ENCODE measurements at regions not wholly inside any gene's neighbourhood (a gene's known extent, or its start where the extent isn't known, plus 50 kb on each side); places are given as distances from the start of the nearest gene placed in this dataset.

GRCh38 chr22:26952451-26953011, 295.1 kb downstream of the MIAT start:
- Histone ChIP-seq H3K36me3 (replicated peaks; ENCODE audit: low read depth, low read length) (no peaks in the 10 kb centered on the region), H3K4me1 (ENCODE audit: low read length) (no peaks in the 10 kb centered on the region), H3K4me2 (ENCODE audit: low read length) (no peak overlapping the region), H3K27me3 (ENCODE audit: low read depth, low read length) (peaks cover 41% of the 10 kb centered on the region), H4K20me1 (ENCODE audit: insufficient read depth, low read length) (peaks cover 8% of the 10 kb centered on the region; the same call in 1 of the 2 replicates), H3K9ac (ENCODE audit: low read length) (no peak overlapping the region), H3K27ac (ENCODE audit: low read length) (no peak overlapping the region), H3K79me2 (ENCODE audit: low read length) (no peaks in the 10 kb centered on the region), H3K4me3 (ENCODE audit: low read length) (no peak overlapping the region), H3K9me3 (ENCODE audit: insufficient read depth, low read length) (no peaks in the 10 kb centered on the region), H2AFZ (ENCODE audit: low read depth, low read length) (no peak overlapping the region)
- TF ChIP-seq, protein P1, sequence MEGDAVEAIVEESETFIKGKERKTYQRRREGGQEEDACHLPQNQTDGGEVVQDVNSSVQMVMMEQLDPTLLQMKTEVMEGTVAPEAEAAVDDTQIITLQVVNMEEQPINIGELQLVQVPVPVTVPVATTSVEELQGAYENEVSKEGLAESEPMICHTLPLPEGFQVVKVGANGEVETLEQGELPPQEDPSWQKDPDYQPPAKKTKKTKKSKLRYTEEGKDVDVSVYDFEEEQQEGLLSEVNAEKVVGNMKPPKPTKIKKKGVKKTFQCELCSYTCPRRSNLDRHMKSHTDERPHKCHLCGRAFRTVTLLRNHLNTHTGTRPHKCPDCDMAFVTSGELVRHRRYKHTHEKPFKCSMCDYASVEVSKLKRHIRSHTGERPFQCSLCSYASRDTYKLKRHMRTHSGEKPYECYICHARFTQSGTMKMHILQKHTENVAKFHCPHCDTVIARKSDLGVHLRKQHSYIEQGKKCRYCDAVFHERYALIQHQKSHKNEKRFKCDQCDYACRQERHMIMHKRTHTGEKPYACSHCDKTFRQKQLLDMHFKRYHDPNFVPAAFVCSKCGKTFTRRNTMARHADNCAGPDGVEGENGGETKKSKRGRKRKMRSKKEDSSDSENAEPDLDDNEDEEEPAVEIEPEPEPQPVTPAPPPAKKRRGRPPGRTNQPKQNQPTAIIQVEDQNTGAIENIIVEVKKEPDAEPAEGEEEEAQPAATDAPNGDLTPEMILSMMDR (IDR thresholded peaks at IDR 0.05; ENCODE audit: low read depth, low read length): no peak
- no peak for TF ChIP-seq EZH2phosphoT487 (IDR thresholded peaks at IDR 0.05; ENCODE audit: low read depth)

- Histone ChIP-seq H3K27ac (ENCODE audit: low read length) (no peak overlapping the region), H3K9ac (ENCODE audit: low read length) (no peak overlapping the region), H3K27me3 (ENCODE audit: low read depth, low read length) (peaks cover 47% of the 10 kb centered on the region)
Observed at GRCh38 chr22:26953012-26953883, 295.9 kb downstream of the MIAT start.

DNA sequence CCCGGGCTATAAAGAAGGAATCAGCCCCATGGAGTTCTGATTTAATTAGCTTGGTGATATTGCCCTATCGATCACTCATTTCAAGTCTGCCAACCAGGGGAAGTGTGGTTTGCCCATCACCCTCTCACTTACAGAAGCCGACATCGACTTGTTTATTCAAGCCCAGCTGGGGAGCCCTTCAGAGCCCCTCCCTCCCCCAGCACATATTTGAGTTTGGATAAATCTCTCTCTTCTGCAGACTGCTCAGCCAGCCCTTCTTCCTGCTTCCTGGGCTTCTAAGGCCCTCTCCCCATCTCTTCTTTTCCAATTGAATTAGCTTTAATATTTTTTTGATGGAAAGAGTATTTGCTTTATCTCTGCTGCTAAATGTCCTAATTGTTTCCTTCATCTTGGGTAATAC, 299.0 kb downstream of the MIAT start:
- no peaks in the 10 kb centered on the region for H3K9me3 ChIP-seq (ENCODE audit: insufficient read depth, low read length)
- no peaks in the 10 kb centered on the region for H3K79me2 ChIP-seq (ENCODE audit: low read length)
- no peak overlapping the region for H3K4me2 ChIP-seq (ENCODE audit: low read length)
- H3K9ac ChIP-seq (ENCODE audit: low read length): no peak overlapping the region
- H3K36me3 ChIP-seq (replicated peaks; ENCODE audit: low read depth, low read length): no peaks in the 10 kb centered on the region
- H3K27me3 ChIP-seq (ENCODE audit: low read depth, low read length): peaks cover 64% of the 10 kb centered on the region
- no peak overlapping the region for H3K4me3 ChIP-seq (ENCODE audit: low read length)
- H3K4me1 ChIP-seq (ENCODE audit: low read length): no peaks in the 10 kb centered on the region
- no peak overlapping the region for H2AFZ ChIP-seq (ENCODE audit: low read depth, low read length)
- no peak for TF ChIP-seq EZH2phosphoT487 (IDR thresholded peaks at IDR 0.05; ENCODE audit: low read depth)
- TF ChIP-seq, protein P1 (IDR thresholded peaks at IDR 0.05; ENCODE audit: low read depth, low read length): no peak
- 0 out of 2 replicates have a peak, but pooled peaks cover 7% of the 10 kb centered on the region for H4K20me1 ChIP-seq (ENCODE audit: insufficient read depth, low read length)
- no peak overlapping the region for H3K27ac ChIP-seq (ENCODE audit: low read length)

More at GRCh38 chr22:26953012-26953883, 295.9 kb downstream of the MIAT start:
- Histone ChIP-seq H3K36me3 (replicated peaks; ENCODE audit: low read depth, low read length) (no peaks in the 10 kb centered on the region), H3K4me1 (ENCODE audit: low read length) (no peaks in the 10 kb centered on the region), H3K9me3 (ENCODE audit: insufficient read depth, low read length) (no peaks in the 10 kb centered on the region), H4K20me1 (ENCODE audit: insufficient read depth, low read length) (peaks cover 8% of the 10 kb centered on the region; the same call in 1 of the 2 replicates), H3K4me3 (ENCODE audit: low read length) (no peak overlapping the region), H3K4me2 (ENCODE audit: low read length) (no peak overlapping the region), H2AFZ (ENCODE audit: low read depth, low read length) (no peak overlapping the region), H3K79me2 (ENCODE audit: low read length) (no peaks in the 10 kb centered on the region)
- no peak for TF ChIP-seq EZH2phosphoT487 (IDR thresholded peaks at IDR 0.05; ENCODE audit: low read depth)
- TF ChIP-seq, protein P1 (IDR thresholded peaks at IDR 0.05; ENCODE audit: low read depth, low read length): no peak

- Histone ChIP-seq H3K79me2 (ENCODE audit: low read length) (no peaks in the 10 kb centered on the region), H3K4me3 (ENCODE audit: low read length) (no peak overlapping the region), H3K9ac (ENCODE audit: low read length) (no peak overlapping the region), H3K4me2 (ENCODE audit: low read length) (no peak overlapping the region), H3K4me1 (ENCODE audit: low read length) (no peaks in the 10 kb centered on the region), H4K20me1 (ENCODE audit: insufficient read depth, low read length) (0 out of 2 replicates have a peak, but pooled peaks cover 7% of the 10 kb centered on the region), H2AFZ (ENCODE audit: low read depth, low read length) (no peak overlapping the region), H3K36me3 (replicated peaks; ENCODE audit: low read depth, low read length) (no peaks in the 10 kb centered on the region), H3K9me3 (ENCODE audit: insufficient read depth, low read length) (no peaks in the 10 kb centered on the region), H3K27me3 (ENCODE audit: low read depth, low read length) (peaks cover 65% of the 10 kb centered on the region), H3K27ac (ENCODE audit: low read length) (no peak overlapping the region)
- no peak for TF ChIP-seq EZH2phosphoT487 (IDR thresholded peaks at IDR 0.05; ENCODE audit: low read depth)
- TF ChIP-seq, protein P1 (IDR thresholded peaks at IDR 0.05; ENCODE audit: low read depth, low read length): no peak
Observed at GRCh38 chr22:26957176-26957575, 299.8 kb downstream of the MIAT start.
